ENCODE measurements at regions not wholly inside any gene's neighbourhood (a gene's known extent, or its start where the extent isn't known, plus 50 kb on each side); places are given as distances from the start of the nearest gene placed in this dataset.

DNA sequence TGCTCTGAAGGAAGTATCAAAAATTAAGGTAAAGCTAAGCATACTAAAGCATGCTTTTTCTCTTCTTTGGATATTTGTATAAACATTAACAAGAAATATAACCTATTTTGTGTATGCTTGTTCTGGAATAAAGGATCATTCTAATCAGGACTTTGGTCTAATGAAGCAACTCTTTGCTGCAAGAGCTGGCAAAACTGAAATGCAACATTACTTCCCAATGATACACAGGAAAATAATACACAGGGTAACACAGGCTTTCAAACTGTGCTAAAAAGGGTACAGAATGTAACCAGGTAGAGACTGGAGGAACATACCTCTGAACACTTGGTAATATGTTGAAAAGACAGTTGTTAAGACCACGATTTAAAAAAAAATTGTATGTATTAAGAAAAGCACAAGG is 222.5 kb upstream of the DIO2 start:
- Mint-ChIP-seq H3K27ac (no peak overlapping the region), H3K4me3 (no peak overlapping the region), H3K27me3 (no peaks in the 10 kb centered on the region), H3K9me3 (peaks cover 13% of the 10 kb centered on the region), H3K4me1 (ENCODE audit: low read depth) (no peaks in the 10 kb centered on the region), H3K36me3 (ENCODE audit: low read depth) (no peaks in the 10 kb centered on the region)
- intact Hi-C loops (cut with DNase I, micrococcal nuclease), result no loop called here
- H3K36me3 ChIP-seq (ENCODE audit: insufficient read depth, low read length), result no peaks in the 10 kb centered on the region
- no peaks in the 10 kb centered on the region for H3K4me1 ChIP-seq (ENCODE audit: insufficient read depth, low read length)
- H3K9me3 ChIP-seq (ENCODE audit: control insufficient read depth in 1 of 2, insufficient read depth in 1 of 2, low read length in 2 of 2), result peaks cover 0 to 6% of the 10 kb centered on the region in 2 experiments
- DNase-seq, result no peak
- no peak for ATAC-seq (ENCODE audit: poor library complexity)
- no peaks in the 10 kb centered on the region for H3K27me3 ChIP-seq (ENCODE audit: control insufficient read depth in 1 of 2, insufficient read depth in 2 of 2, low read length in 2 of 2)
- no peak overlapping the region for H3K27ac ChIP-seq (ENCODE audit: low read depth in 1 of 2, low read length in 2 of 2)
- H3K4me3 ChIP-seq (ENCODE audit: low read length), result no peak overlapping the region
- POLR2A ChIA-PET, result no interaction called here
- CTCF ChIA-PET, result no interaction called here
- TF ChIP-seq, protein P1, sequence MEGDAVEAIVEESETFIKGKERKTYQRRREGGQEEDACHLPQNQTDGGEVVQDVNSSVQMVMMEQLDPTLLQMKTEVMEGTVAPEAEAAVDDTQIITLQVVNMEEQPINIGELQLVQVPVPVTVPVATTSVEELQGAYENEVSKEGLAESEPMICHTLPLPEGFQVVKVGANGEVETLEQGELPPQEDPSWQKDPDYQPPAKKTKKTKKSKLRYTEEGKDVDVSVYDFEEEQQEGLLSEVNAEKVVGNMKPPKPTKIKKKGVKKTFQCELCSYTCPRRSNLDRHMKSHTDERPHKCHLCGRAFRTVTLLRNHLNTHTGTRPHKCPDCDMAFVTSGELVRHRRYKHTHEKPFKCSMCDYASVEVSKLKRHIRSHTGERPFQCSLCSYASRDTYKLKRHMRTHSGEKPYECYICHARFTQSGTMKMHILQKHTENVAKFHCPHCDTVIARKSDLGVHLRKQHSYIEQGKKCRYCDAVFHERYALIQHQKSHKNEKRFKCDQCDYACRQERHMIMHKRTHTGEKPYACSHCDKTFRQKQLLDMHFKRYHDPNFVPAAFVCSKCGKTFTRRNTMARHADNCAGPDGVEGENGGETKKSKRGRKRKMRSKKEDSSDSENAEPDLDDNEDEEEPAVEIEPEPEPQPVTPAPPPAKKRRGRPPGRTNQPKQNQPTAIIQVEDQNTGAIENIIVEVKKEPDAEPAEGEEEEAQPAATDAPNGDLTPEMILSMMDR (IDR thresholded peaks at IDR 0.05), result no peak

DNA sequence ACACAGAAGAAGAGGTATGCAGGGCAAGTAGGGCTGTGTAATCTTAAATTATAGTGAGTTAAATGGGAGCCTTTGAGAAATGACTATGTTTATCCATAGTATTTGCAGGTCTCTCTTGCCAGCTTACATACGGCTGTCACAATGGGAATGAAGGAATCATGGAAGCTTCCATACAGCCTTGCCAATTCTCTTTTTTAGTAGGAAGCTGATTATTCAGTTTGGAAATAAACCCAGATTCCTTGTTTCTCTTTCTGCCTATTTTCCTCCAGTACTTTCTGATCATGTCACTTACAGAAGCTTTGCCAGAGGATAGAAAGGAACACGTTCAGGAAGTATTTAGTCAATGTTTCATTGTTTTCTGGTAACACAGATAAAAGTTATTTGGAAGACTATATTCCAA is 217.4 kb upstream of the DIO2 start:
- no peak overlapping the region for H3K27ac ChIP-seq (ENCODE audit: low read depth in 1 of 2, low read length in 2 of 2)
- no peak for DNase-seq
- no peak for ATAC-seq (ENCODE audit: poor library complexity)
- no peaks in the 10 kb centered on the region for H3K27me3 ChIP-seq (ENCODE audit: control insufficient read depth in 1 of 2, insufficient read depth in 2 of 2, low read length in 2 of 2)
- no peaks in the 10 kb centered on the region for H3K27me3 Mint-ChIP-seq
- H3K4me1 ChIP-seq (ENCODE audit: insufficient read depth, low read length), result no peaks in the 10 kb centered on the region
- H3K36me3 Mint-ChIP-seq (ENCODE audit: low read depth), result no peaks in the 10 kb centered on the region
- peaks cover 0 to 8% of the 10 kb centered on the region in 2 experiments for H3K9me3 ChIP-seq (ENCODE audit: control insufficient read depth in 1 of 2, insufficient read depth in 1 of 2, low read length in 2 of 2)
- intact Hi-C loops (cut with DNase I, micrococcal nuclease), result no loop called here
- H3K4me3 Mint-ChIP-seq, result no peak overlapping the region
- no peaks in the 10 kb centered on the region for H3K4me1 Mint-ChIP-seq (ENCODE audit: low read depth)
- no peaks in the 10 kb centered on the region for H3K36me3 ChIP-seq (ENCODE audit: insufficient read depth, low read length)
- TF ChIP-seq, protein P1 (IDR thresholded peaks at IDR 0.05), result no peak
- ChIA-PET CTCF (no interaction called here), POLR2A (no interaction called here)
- no peak overlapping the region for H3K4me3 ChIP-seq (ENCODE audit: low read length)
- no peak overlapping the region for H3K27ac Mint-ChIP-seq
- no peaks in the 10 kb centered on the region for H3K9me3 Mint-ChIP-seq

DNA sequence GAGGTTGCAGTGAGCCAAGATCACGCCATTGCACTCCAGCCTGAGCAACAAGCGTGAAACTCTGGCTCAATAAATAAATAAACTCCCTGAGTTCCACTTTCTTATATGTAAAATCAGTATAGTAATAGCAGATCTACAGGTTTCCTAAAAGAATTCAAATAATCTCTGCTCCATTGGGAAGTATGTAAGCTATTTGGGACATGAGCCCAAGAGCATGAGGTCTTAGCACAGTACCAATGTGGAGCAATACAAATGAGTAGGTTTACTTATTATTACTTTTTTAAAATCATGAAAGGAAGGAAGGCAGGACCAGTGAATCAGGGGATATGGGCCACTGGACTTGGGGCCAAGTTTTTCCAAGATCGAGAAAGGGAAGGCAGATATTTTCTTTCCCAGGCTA is 216.9 kb upstream of the DIO2 start:
- no peaks in the 10 kb centered on the region for H3K27me3 ChIP-seq (ENCODE audit: control insufficient read depth in 1 of 2, insufficient read depth in 2 of 2, low read length in 2 of 2)
- POLR2A ChIA-PET, result no interaction called here
- CTCF ChIA-PET, result no interaction called here
- no peaks in the 10 kb centered on the region for H3K9me3 Mint-ChIP-seq
- DNase-seq (no peak), ATAC-seq (ENCODE audit: poor library complexity) (no peak)
- H3K27ac ChIP-seq (ENCODE audit: low read depth in 1 of 2, low read length in 2 of 2), result no peak overlapping the region
- no peaks in the 10 kb centered on the region for H3K27me3 Mint-ChIP-seq
- no peaks in the 10 kb centered on the region for H3K4me1 ChIP-seq (ENCODE audit: insufficient read depth, low read length)
- TF ChIP-seq, protein P1 (IDR thresholded peaks at IDR 0.05), result no peak
- H3K36me3 ChIP-seq (ENCODE audit: insufficient read depth, low read length), result no peaks in the 10 kb centered on the region
- intact Hi-C loops (cut with DNase I, micrococcal nuclease), result no loop called here
- no peak overlapping the region for H3K4me3 ChIP-seq (ENCODE audit: low read length)
- H3K4me1 Mint-ChIP-seq (ENCODE audit: low read depth), result no peaks in the 10 kb centered on the region
- H3K36me3 Mint-ChIP-seq (ENCODE audit: low read depth), result no peaks in the 10 kb centered on the region
- H3K27ac Mint-ChIP-seq, result no peak overlapping the region
- no peak overlapping the region for H3K4me3 Mint-ChIP-seq
- peaks cover 0 to 8% of the 10 kb centered on the region in 2 experiments for H3K9me3 ChIP-seq (ENCODE audit: control insufficient read depth in 1 of 2, insufficient read depth in 1 of 2, low read length in 2 of 2)

All from CD4-positive, alpha-beta T cell (primary cell).